ENCODE measurements at regions not wholly inside any gene's neighbourhood (a gene's known extent, or its start where the extent isn't known, plus 50 kb on each side); places are given as distances from the start of the nearest gene placed in this dataset.

GRCh38 chrX:7789200-7789599, 53.8 kb upstream of the VCX start:
- no peak for DNase-seq

- DNase-seq: no peak
These were observed 54.6 kb upstream of the VCX start for GRCh38 chrX:7788334-7788733.

- DNase-seq: no peak
These were observed 55.3 kb upstream of the VCX start for GRCh38 chrX:7787714-7788113.

GRCh38 chrX:7784580-7784979, 58.4 kb upstream of the VCX start:
- DNase-seq: no peak

GRCh38 chrX:7779644-7780043, 63.3 kb upstream of the VCX start:
- no peak for DNase-seq

GRCh38 chrX:7775987-7776386, 67.0 kb upstream of the VCX start:
- no peak for DNase-seq

GRCh38 chrX:7771788-7772438, 71.1 kb upstream of the VCX start:
- no peak for DNase-seq

GRCh38 chrX:7759830-7760229, 83.1 kb upstream of the VCX start:
- no peak for DNase-seq

GRCh38 chrX:7746856-7747255, 96.1 kb upstream of the VCX start:
- DNase-seq: peak; percentile 8

GRCh38 chrX:7730071-7730470, 112.9 kb upstream of the VCX start:
- DNase-seq: no peak

GRCh38 chrX:7720519-7720918, 122.5 kb upstream of the VCX start:
- DNase-seq: no peak

GRCh38 chrX:7714351-7714750, 128.6 kb upstream of the VCX start:
- DNase-seq: no peak

- no peak for DNase-seq
These were observed 131.8 kb upstream of the VCX start for GRCh38 chrX:7711167-7711566.

GRCh38 chrX:7709845-7710244, 133.1 kb upstream of the VCX start:
- DNase-seq: no peak

- DNase-seq: no peak
These were observed 136.9 kb upstream of the VCX start for GRCh38 chrX:7706032-7706431.

- DNase-seq: no peak
These were observed 138.8 kb upstream of the VCX start for GRCh38 chrX:7704205-7704604.

GRCh38 chrX:7698248-7698647, 144.7 kb upstream of the VCX start:
- no peak for DNase-seq

- no peak for DNase-seq
These were observed 152.1 kb upstream of the VCX start for GRCh38 chrX:7690842-7691241.

- DNase-seq: no peak
These were observed 153.1 kb upstream of the VCX start for GRCh38 chrX:7689791-7690412.

- DNase-seq: no peak
These were observed 162.8 kb upstream of the VCX start for GRCh38 chrX:7680181-7680580.

- DNase-seq: no peak
These were observed 188.7 kb upstream of the VCX start for GRCh38 chrX:7654316-7654715.

GRCh38 chrX:7647831-7648230, 195.1 kb upstream of the VCX start:
- no peak for DNase-seq

- no peak for DNase-seq
These were observed 201.8 kb upstream of the VCX start for GRCh38 chrX:7641141-7641540.

- no peak for DNase-seq
These were observed 202.6 kb upstream of the VCX start for GRCh38 chrX:7640392-7640791.

- no peak for DNase-seq
These were observed 204.8 kb upstream of the VCX start for GRCh38 chrX:7638078-7638710.

All from fibroblast of skin of right quadriceps (primary cell).